Tibial artery (tissue), 4 donors: ENCODE measurements at regions not wholly inside any gene's neighbourhood (a gene's known extent, or its start where the extent isn't known, plus 50 kb on each side); places are given as distances from the start of the nearest gene placed in this dataset.
A peak's percentile ranks its signal among the peaks of the same experiment; 100 is the strongest.

Experiments
- DNase-seq, 2 donors: peaks; one replicate each; pipeline ENCODE4 v3.0.0-alpha.2; 2019
- H3K27ac ChIP-seq, 2 donors: fragments of 200-600 bp; sonication (generic) in 1 of 2; 1 replicate in 1 of 2; 2 replicates in 1 of 2; pipeline ENCODE4 v1.5.1; 2018 to 2019; ENCODE audit warnings: mild to moderate bottlenecking in 1 of 2
- H3K27me3 ChIP-seq, 2 donors: fragments of 200-600 bp; sonication (generic) in 1 of 2; one replicate each; pipeline versions ENCODE4 v1.5.1 to v1.6.0; 2016 to 2019
- H3K36me3 ChIP-seq, 3 donors: fragments of 200-600 bp; sonication (generic) in 2 of 3; one replicate each; pipeline ENCODE4 v1.5.1; 2016 to 2019; ENCODE audit warnings: mild to moderate bottlenecking in 2 of 3
- H3K4me1 ChIP-seq, 4 donors: fragments of 200-600 bp; sonication (generic) in 2 of 4; 1 replicate in 3 of 4; 2 replicates in 1 of 4; pipeline ENCODE4 v1.5.1; 2016 to 2019
- H3K4me3 ChIP-seq, 2 donors: fragments of 200-600 bp; sonication (generic) in 1 of 2; 1 replicate in 1 of 2; 2 replicates in 1 of 2; pipeline ENCODE4 v1.5.1; 2018 to 2019; ENCODE audit warnings: mild to moderate bottlenecking in 2 of 2
- H3K9me3 ChIP-seq, 3 donors: fragments of 200-600 bp; sonication (generic) in 1 of 3; one replicate each; pipeline ENCODE4 v1.5.1; 2016 to 2019
- intact Hi-C: fragments of 100-400 bp; cut with DNase I; formaldehyde crosslinking; loops from one replicate; pipeline ENCODE4 v1.15.0; 2023; ENCODE audit warnings: low total_unique reads
- TF ChIP-seq, protein P1 (sequence below), 2 experiments: fragments of 200-600 bp in 1 of 2; fragments of 450-650 bp in 1 of 2; IDR thresholded peaks; one replicate each; pipeline ENCODE4 v1.5.1; 2017 to 2019; ENCODE audit warnings: antibody characterized with exemption in 2 of 2, mild to moderate bottlenecking in 1 of 2, moderate library complexity in 1 of 2

- no peak for DNase-seq
- TF ChIP-seq, protein P1, sequence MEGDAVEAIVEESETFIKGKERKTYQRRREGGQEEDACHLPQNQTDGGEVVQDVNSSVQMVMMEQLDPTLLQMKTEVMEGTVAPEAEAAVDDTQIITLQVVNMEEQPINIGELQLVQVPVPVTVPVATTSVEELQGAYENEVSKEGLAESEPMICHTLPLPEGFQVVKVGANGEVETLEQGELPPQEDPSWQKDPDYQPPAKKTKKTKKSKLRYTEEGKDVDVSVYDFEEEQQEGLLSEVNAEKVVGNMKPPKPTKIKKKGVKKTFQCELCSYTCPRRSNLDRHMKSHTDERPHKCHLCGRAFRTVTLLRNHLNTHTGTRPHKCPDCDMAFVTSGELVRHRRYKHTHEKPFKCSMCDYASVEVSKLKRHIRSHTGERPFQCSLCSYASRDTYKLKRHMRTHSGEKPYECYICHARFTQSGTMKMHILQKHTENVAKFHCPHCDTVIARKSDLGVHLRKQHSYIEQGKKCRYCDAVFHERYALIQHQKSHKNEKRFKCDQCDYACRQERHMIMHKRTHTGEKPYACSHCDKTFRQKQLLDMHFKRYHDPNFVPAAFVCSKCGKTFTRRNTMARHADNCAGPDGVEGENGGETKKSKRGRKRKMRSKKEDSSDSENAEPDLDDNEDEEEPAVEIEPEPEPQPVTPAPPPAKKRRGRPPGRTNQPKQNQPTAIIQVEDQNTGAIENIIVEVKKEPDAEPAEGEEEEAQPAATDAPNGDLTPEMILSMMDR (IDR thresholded peaks at IDR 0.05): no peak
- Histone ChIP-seq H3K27ac (no peak overlapping the region), H3K36me3 (no peaks in the 10 kb centered on the region), H3K27me3 (no peaks in the 10 kb centered on the region), H3K4me1 (peaks cover 0 to 3% (median under 1%) of the 10 kb centered on the region in 4 donors), H3K9me3 (no peaks in the 10 kb centered on the region), H3K4me3 (no peak overlapping the region)
- intact Hi-C loops: no loop called here
These were observed 103.6 kb upstream of the ESRRB start for GRCh38 chr14:76272349-76272748.

DNA sequence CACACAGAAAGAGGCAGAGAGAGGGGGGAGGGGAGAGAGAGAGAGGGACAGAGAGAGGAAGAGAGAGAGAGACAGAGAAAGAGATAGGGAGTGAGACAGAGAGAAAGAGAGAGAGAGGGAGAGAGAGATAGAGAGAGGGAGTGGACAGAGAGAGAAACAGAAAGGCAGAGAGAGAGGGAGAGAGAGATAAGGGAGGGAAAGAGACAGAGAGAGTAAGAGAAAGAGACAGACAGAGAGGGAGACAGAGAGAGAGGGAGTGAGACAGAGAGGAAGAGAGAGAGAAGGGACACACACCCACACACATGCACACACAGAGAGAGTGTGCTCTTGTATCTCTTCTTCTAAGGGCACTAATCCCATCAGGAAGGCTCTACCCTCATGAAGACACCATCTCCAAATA is 103.2 kb upstream of the ESRRB start:
- TF ChIP-seq, protein P1 (IDR thresholded peaks at IDR 0.05): no peak
- Histone ChIP-seq H3K4me3 (no peak overlapping the region), H3K4me1 (no peaks in the 10 kb centered on the region), H3K9me3 (no peaks in the 10 kb centered on the region), H3K27ac (no peak overlapping the region), H3K27me3 (no peaks in the 10 kb centered on the region), H3K36me3 (no peaks in the 10 kb centered on the region)
- intact Hi-C loops: no loop called here
- no peak for DNase-seq

DNA sequence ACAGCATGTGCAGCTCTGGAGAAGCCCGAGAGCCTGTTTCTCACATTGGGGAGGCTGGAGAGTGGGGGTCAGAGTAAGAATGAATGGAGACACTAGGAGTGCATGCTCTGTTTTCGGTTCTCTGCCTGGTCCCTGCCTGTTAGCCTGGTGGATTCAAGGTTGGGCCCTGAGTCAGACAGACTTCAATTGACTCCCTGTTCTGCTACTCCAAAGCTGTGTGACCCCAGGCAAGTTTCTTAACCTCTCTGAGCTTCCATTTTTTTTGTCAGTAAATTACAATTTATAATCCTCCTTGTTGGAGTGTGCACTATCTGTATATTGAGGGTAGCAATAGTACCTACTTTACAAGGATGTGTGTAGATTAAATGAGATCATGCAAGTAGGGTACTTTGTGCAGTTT is 102.6 kb upstream of the ESRRB start:
- no peaks in the 10 kb centered on the region for H3K36me3 ChIP-seq
- H3K4me3 ChIP-seq: no peak overlapping the region
- DNase-seq: peak in 1 of 2 donors; percentile 10
- intact Hi-C loops: no loop called here
- no peaks in the 10 kb centered on the region for H3K27me3 ChIP-seq
- no peaks in the 10 kb centered on the region for H3K9me3 ChIP-seq
- no peak overlapping the region for H3K27ac ChIP-seq
- H3K4me1 ChIP-seq: no peaks in the 10 kb centered on the region
- TF ChIP-seq, protein P1 (IDR thresholded peaks at IDR 0.05): no peak

- no peaks in the 10 kb centered on the region for H3K9me3 ChIP-seq
These were observed 101.6 kb upstream of the ESRRB start for GRCh38 chr14:76274324-76274723.

GRCh38 chr14:76277586-76278130 is 98.3 kb upstream of the ESRRB start:
- Histone ChIP-seq H3K9me3 (no peaks in the 10 kb centered on the region), H3K4me3 (no peak overlapping the region), H3K27ac (no peak overlapping the region), H3K36me3 (no peaks in the 10 kb centered on the region), H3K27me3 (no peaks in the 10 kb centered on the region), H3K4me1 (peaks cover 0 to under 1% (median 0%) of the 10 kb centered on the region in 4 donors)
- DNase-seq: peak in 1 of 2 donors; percentile 10
- TF ChIP-seq, protein P1 (IDR thresholded peaks at IDR 0.05): no peak
- intact Hi-C loops: no loop called here

More at GRCh38 chr14:76274324-76274723, 101.6 kb upstream of the ESRRB start:
- Histone ChIP-seq H3K4me1 (no peaks in the 10 kb centered on the region), H3K4me3 (no peak overlapping the region), H3K36me3 (no peaks in the 10 kb centered on the region), H3K27me3 (no peaks in the 10 kb centered on the region), H3K27ac (no peak overlapping the region)
- intact Hi-C loops: no loop called here
- peak in 1 of 2 donors; percentile 33 for DNase-seq
- TF ChIP-seq, protein P1 (IDR thresholded peaks at IDR 0.05): no peak

GRCh38 chr14:76280221-76280620 is 95.7 kb upstream of the ESRRB start:
- intact Hi-C loops: no loop called here
- Histone ChIP-seq H3K27ac (no peak overlapping the region), H3K4me1 (peaks cover 0 to 10% (median 2%) of the 10 kb centered on the region in 4 donors), H3K36me3 (no peaks in the 10 kb centered on the region), H3K9me3 (no peaks in the 10 kb centered on the region), H3K27me3 (no peaks in the 10 kb centered on the region), H3K4me3 (no peak overlapping the region)
- TF ChIP-seq, protein P1 (IDR thresholded peaks at IDR 0.05): no peak
- DNase-seq: peak in 1 of 2 donors; percentile 19
